Lung (tissue), 11 donors: ENCODE measurements at regions not wholly inside any gene's neighbourhood (a gene's known extent, or its start where the extent isn't known, plus 50 kb on each side); places are given as distances from the start of the nearest gene placed in this dataset.

Experiments used
- ATAC-seq: fragments of 200-7000 bp; cut with Tn5 transposase; one replicate; pipeline ENCODE4 v1.9.1; 2020; ENCODE audit warnings: moderate number of reproducible peaks; ENCODE audit not compliant: insufficient read depth, low FRiP score
- DNase-seq, 3 donors: peaks; one replicate each; pipeline ENCODE4 v3.0.0-alpha.2; 2013 to 2017
- H3K27ac ChIP-seq, 2 donors: one replicate each; pipeline ENCODE4 v1.5.1; 2013; ENCODE audit warnings: mild to moderate bottlenecking in 2 of 2, moderate library complexity in 2 of 2, control low read depth in 1 of 2, inconsistent platforms in 1 of 2, low read depth in 1 of 2, low read length in 1 of 2
- H3K27me3 ChIP-seq, 3 donors: one replicate each; pipeline ENCODE4 v1.5.1; 2013; ENCODE audit warnings: low read length in 2 of 3; ENCODE audit not compliant: control insufficient read depth in 3 of 3, insufficient read depth in 3 of 3
- H3K36me3 ChIP-seq, 4 donors: one replicate each; pipeline ENCODE4 v1.5.1; 2013; ENCODE audit warnings: low read length in 4 of 4, mild to moderate bottlenecking in 1 of 4, moderate library complexity in 1 of 4; ENCODE audit not compliant: control insufficient read depth in 4 of 4, insufficient read depth in 4 of 4
- H3K4me1 ChIP-seq, 5 donors: one replicate each; pipeline ENCODE4 v1.5.1; 2013; ENCODE audit warnings: low read length in 5 of 5, mild to moderate bottlenecking in 2 of 5, moderate library complexity in 1 of 5; ENCODE audit not compliant: control insufficient read depth in 5 of 5, insufficient read depth in 5 of 5
- H3K4me3 ChIP-seq: one replicate; pipeline ENCODE4 v1.5.1; 2013; ENCODE audit warnings: mild to moderate bottlenecking, control low read depth, moderate library complexity
- H3K9ac ChIP-seq, 2 donors: one replicate each; pipeline ENCODE4 v1.5.1; 2013; ENCODE audit warnings: low read length in 2 of 2, control low read depth in 1 of 2; ENCODE audit not compliant: insufficient read depth in 1 of 2
- H3K9me3 ChIP-seq, 4 donors: one replicate each; pipeline ENCODE4 v1.5.1; 2013; ENCODE audit warnings: low read length in 3 of 4, mild to moderate bottlenecking in 1 of 4, moderate library complexity in 1 of 4; ENCODE audit not compliant: control insufficient read depth in 4 of 4, insufficient read depth in 3 of 4
- WGBS, 2 donors: extraction: QIAGEN DNeasy Blood & Tissue Kit; methylation state at CpG; one replicate each; pipeline ENCODE4 v1.1.7; 2013; 5-methylcytosine and 5-hydroxymethylcytosine counted together
- TF ChIP-seq, protein P1 (sequence below): IDR thresholded peaks from 2 replicates; pipeline ENCODE4 v1.5.1; 2012; ENCODE audit warnings: mild to moderate bottlenecking; ENCODE audit errors: control extremely low read depth, extremely low read depth
- donor health status: control.
- donor health status: control.
- donor health status: Bipolar disorder and iron deficiency.
- donor health status: healthy.
- donor health status: DM: yes; HTN: yes; CAD: no.

DNA sequence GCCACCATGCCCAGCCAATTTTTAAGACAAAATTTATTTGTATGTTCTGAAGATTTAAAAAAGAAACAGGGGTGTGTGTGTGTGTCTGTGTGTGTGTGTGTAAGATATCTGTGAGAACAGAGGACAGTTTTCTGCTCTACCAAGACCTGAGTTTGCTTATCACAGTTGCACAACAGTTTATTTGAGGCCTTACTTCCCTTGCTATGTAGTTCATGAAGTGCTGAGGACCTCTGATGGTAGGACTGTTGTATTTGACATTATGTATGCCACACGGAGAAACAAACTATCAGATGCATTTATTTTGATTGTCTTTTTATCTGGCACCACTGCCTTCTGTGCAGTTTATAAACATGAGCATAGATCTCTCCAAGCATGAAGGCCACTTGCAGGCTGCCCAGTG, 355.2 kb downstream of the PBX1 start:
- Histone ChIP-seq H3K27ac (no peak overlapping the region), H3K36me3 (no peaks in the 10 kb centered on the region), H3K4me3 (no peak overlapping the region), H3K9me3 (peaks cover 0 to 2% (median 0%) of the 10 kb centered on the region in 4 donors), H3K9ac (no peak overlapping the region), H3K27me3 (no peaks in the 10 kb centered on the region), H3K4me1 (peaks cover 0 to 3% (median 0%) of the 10 kb centered on the region in 5 donors)
- TF ChIP-seq, protein P1, sequence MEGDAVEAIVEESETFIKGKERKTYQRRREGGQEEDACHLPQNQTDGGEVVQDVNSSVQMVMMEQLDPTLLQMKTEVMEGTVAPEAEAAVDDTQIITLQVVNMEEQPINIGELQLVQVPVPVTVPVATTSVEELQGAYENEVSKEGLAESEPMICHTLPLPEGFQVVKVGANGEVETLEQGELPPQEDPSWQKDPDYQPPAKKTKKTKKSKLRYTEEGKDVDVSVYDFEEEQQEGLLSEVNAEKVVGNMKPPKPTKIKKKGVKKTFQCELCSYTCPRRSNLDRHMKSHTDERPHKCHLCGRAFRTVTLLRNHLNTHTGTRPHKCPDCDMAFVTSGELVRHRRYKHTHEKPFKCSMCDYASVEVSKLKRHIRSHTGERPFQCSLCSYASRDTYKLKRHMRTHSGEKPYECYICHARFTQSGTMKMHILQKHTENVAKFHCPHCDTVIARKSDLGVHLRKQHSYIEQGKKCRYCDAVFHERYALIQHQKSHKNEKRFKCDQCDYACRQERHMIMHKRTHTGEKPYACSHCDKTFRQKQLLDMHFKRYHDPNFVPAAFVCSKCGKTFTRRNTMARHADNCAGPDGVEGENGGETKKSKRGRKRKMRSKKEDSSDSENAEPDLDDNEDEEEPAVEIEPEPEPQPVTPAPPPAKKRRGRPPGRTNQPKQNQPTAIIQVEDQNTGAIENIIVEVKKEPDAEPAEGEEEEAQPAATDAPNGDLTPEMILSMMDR: no peak
- DNase-seq (peak in 2 of 3 donors; percentile 67 to 83), ATAC-seq (no peak)
- 30 to 34% methylated on average over 1 of the region's 1 CpG for WGBS, 2 donors

- H3K27me3 ChIP-seq: no peaks in the 10 kb centered on the region
- peaks cover 0 to 3% (median 0%) of the 10 kb centered on the region in 5 donors for H3K4me1 ChIP-seq
- no peaks in the 10 kb centered on the region for H3K36me3 ChIP-seq
- H3K9me3 ChIP-seq: peaks cover 0 to 2% (median 0%) of the 10 kb centered on the region in 4 donors
- DNase-seq: no peak
- H3K4me3 ChIP-seq: no peak overlapping the region
- WGBS, 2 donors: 92 to 95% methylated on average over 8 of the region's 8 CpGs
- H3K27ac ChIP-seq: no peak overlapping the region
- ATAC-seq: no peak
- no peak overlapping the region for H3K9ac ChIP-seq
- TF ChIP-seq, protein P1: no peak
Observed at GRCh38 chr1:164912290-164912689, 353.3 kb downstream of the PBX1 start.

- DNase-seq (peak in 1 of 3 donors; percentile 24), ATAC-seq (no peak)
- Histone ChIP-seq H3K27me3 (no peaks in the 10 kb centered on the region), H3K36me3 (no peaks in the 10 kb centered on the region), H3K9ac (no peak overlapping the region), H3K4me3 (no peak overlapping the region), H3K4me1 (peaks cover 0 to 3% (median 1%) of the 10 kb centered on the region in 5 donors), H3K27ac (no peak overlapping the region), H3K9me3 (peaks cover 0 to 2% (median 0%) of the 10 kb centered on the region in 4 donors)
- WGBS, 2 donors: 87 to 94% methylated on average over 2 of the region's 2 CpGs
- TF ChIP-seq, protein P1: no peak
Observed at GRCh38 chr1:164910671-164911070, 351.7 kb downstream of the PBX1 start.

DNA sequence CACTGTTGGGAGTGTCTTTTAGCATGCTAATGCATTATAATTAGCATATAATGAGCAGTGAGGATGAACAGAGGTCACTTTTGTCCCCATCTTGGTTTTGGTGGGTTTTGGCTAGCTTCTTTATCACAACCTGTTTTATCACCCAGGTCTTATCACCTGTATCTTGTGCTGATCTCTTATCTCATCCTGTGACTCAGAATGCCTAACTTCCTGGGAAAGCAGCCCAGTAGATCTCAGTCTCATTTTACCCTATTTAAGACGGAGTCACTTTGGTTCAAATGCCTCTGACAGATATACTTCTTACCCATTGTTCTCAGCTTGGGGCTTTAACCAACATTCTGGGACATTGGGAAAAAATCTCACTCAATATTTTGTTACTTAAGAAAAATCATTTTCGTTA, 348.7 kb downstream of the PBX1 start:
- ATAC-seq: no peak
- 43 to 64% methylated on average over 2 of the region's 2 CpGs for WGBS, 2 donors
- TF ChIP-seq, protein P1: no peak
- Histone ChIP-seq H3K4me3 (no peak overlapping the region), H3K9ac (no peak overlapping the region), H3K9me3 (peaks cover 0 to 2% (median 0%) of the 10 kb centered on the region in 4 donors), H3K4me1 (peaks cover 0 to 6% (median 0%) of the 10 kb centered on the region in 5 donors), H3K27me3 (no peaks in the 10 kb centered on the region), H3K27ac (no peak overlapping the region), H3K36me3 (no peaks in the 10 kb centered on the region)
- DNase-seq: no peak
